Retina (tissue), 1 donor: ENCODE measurements at regions not wholly inside any gene's neighbourhood (a gene's known extent, or its start where the extent isn't known, plus 50 kb on each side); places are given as distances from the start of the nearest gene placed in this dataset.
"Not testable (repeated sequence)": the region's sequence is repeated elsewhere in the genome, so short reads cannot be mapped to it uniquely, and the experiment has no call there.

Source experiments
- DNase-seq: peaks from one replicate; pipeline ENCODE4 v3.0.0-alpha.2; 2016

- DNase-seq, result no peak
Measured at GRCh38 chr3:70466096-70466495, 153.7 kb upstream of the MDFIC2 start.

- DNase-seq, result no peak
Measured at GRCh38 chr3:70464876-70465275, 152.4 kb upstream of the MDFIC2 start.

GRCh38 chr3:70464465-70464864 lies 152.0 kb upstream of the MDFIC2 start:
- DNase-seq, result no peak

- DNase-seq, result not testable (repeated sequence)
Measured at GRCh38 chr3:70450220-70450619, 137.8 kb upstream of the MDFIC2 start.

GRCh38 chr3:70435422-70435821 lies 123.0 kb upstream of the MDFIC2 start:
- DNase-seq, result not testable (repeated sequence)

- no peak for DNase-seq
Measured at GRCh38 chr3:70433091-70433490, 120.7 kb upstream of the MDFIC2 start.

GRCh38 chr3:70431911-70432310 lies 119.5 kb upstream of the MDFIC2 start:
- DNase-seq, result no peak

GRCh38 chr3:70426071-70426470 lies 113.6 kb upstream of the MDFIC2 start:
- DNase-seq, result peak; percentile 67

- DNase-seq, result no peak
Measured at GRCh38 chr3:70421506-70421905, 109.1 kb upstream of the MDFIC2 start.

- no peak for DNase-seq
Measured at GRCh38 chr3:70409018-70409417, 96.6 kb upstream of the MDFIC2 start.

- no peak for DNase-seq
Measured at GRCh38 chr3:70400194-70400593, 87.8 kb upstream of the MDFIC2 start.

GRCh38 chr3:70393881-70394612 lies 81.6 kb upstream of the MDFIC2 start:
- no peak for DNase-seq

GRCh38 chr3:70392227-70392626 lies 79.8 kb upstream of the MDFIC2 start:
- no peak for DNase-seq

GRCh38 chr3:70387889-70388288 lies 75.5 kb upstream of the MDFIC2 start:
- no peak for DNase-seq

- DNase-seq, result no peak
Measured at GRCh38 chr3:70386846-70387245, 74.4 kb upstream of the MDFIC2 start.

- DNase-seq, result no peak
Measured at GRCh38 chr3:70386043-70386442, 73.6 kb upstream of the MDFIC2 start.

GRCh38 chr3:70383360-70383831 lies 71.0 kb upstream of the MDFIC2 start:
- DNase-seq, result no peak

GRCh38 chr3:70374179-70374578 lies 61.7 kb upstream of the MDFIC2 start:
- DNase-seq, result no peak
